IPS DF 19.7 (cell line): ENCODE measurements at regions not wholly inside any gene's neighbourhood (a gene's known extent, or its start where the extent isn't known, plus 50 kb on each side); places are given as distances from the start of the nearest gene placed in this dataset.

Source experiments
- DNase-seq: peaks from one replicate; pipeline ENCODE4 v3.0.0-alpha.2; 2013; ENCODE audit warnings: low read depth, low spot score

DNA sequence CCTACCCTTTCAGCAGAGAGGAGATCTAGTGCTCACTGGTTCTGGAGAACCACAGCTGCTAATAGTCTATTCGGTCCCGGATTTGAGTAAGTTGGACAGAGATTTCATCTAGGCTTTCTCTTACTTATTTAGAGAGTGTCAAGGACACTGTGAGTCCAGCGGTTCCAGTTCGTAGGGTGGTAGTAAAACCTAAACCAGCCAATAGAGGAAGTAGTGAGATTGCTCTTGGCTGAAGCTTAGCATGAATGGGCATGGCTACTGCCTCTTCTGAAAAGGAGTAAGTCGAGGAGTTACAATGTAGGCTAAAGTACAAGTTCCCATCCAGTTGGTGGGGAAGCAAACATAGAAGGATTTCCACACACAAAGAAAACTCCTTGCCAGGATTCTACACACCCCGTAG lies 109.6 kb upstream of the MOCS2 start:
- no peak for DNase-seq

GRCh38 chr5:53219610-53220009 lies 110.1 kb upstream of the MOCS2 start:
- no peak for DNase-seq

- DNase-seq, result no peak
These were observed 124.3 kb upstream of the MOCS2 start for GRCh38 chr5:53233645-53234405.

DNA sequence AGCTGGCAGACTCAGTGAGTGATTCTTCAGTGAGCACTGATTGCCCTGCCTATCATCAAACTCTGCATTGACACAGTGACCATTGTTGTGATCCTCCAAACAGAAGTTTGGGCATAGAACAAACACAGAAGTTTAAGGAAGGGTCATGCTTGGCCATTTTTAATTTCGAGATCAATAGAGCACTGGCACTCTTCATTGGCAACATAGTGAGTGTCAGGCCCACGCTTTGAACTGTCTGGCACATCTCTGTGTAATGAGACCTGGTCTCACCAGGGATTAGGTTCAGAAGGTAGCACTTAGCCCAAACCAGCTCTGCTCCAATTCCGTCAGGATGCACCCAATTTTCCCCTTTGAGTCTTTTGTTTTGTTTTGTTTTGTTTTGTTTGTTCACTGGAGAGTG lies 127.1 kb upstream of the MOCS2 start:
- no peak for DNase-seq

GRCh38 chr5:53237876-53238275 lies 128.3 kb upstream of the MOCS2 start:
- no peak for DNase-seq

GRCh38 chr5:53239301-53239990 lies 129.9 kb upstream of the MOCS2 start:
- no peak for DNase-seq

- DNase-seq, result no peak
These were observed 131.1 kb upstream of the MOCS2 start for GRCh38 chr5:53240661-53241060.

DNA sequence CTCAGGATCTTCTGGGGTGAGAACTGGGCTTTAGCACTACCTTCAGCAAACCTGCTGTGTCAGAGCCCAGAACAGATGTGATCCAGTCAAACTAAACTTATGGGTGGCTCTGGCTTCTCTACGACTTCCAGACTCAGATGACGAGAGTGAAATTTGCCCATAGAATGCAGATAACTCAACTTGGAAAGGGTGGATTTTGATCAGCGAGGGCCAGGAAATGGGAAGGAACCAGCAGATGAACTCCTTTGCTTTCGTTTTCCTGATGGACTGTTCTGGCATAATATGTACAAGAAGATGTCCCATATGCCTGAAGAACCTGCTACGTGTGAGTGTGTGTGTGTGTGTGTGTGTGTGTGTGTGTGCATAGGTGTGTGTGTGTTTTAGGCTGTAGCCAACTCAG lies 132.0 kb upstream of the MOCS2 start:
- no peak for DNase-seq

- no peak for DNase-seq
These were observed 133.8 kb upstream of the MOCS2 start for GRCh38 chr5:53243403-53243802.

DNA sequence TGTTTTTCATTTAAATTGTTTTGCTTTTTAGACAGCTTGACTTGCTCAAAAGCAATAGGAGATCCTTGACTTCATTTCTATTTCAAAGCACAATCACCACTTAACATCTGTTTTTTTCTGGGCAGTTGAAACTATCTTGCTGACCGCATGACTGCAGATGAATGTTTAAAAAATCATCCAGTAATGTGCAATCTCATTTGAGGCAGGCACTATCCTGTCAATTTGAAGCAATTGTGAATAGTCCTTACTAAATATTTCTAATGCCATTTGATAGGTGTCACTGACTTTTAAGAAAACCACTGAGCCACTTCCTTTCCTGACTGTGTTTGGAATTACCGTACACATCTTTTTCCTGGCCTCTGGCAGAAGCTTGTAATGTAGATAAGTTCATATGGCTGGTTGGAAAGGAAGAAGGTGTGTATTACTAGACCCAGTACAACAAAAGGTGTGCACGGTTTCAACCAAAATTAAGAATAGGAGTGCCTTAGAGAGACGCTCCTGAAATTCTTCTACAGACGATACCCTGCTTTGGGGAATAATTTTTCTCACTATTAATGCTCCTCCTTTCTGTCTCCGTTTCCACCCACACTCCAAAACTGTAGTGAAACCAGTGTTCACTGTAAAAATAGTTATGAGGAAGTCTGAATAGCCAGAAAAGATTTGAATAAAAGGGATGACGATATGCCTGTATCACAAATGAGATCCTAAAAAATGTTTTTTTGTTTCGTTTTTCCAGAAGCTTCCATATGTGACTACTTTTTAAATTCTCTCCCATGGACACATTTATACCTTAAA lies 136.7 kb upstream of the MOCS2 start:
- DNase-seq, result no peak

- no peak for DNase-seq
These were observed 140.1 kb upstream of the MOCS2 start for GRCh38 chr5:53249529-53250200.

GRCh38 chr5:53250201-53250550 lies 140.6 kb upstream of the MOCS2 start:
- DNase-seq, result no peak

DNA sequence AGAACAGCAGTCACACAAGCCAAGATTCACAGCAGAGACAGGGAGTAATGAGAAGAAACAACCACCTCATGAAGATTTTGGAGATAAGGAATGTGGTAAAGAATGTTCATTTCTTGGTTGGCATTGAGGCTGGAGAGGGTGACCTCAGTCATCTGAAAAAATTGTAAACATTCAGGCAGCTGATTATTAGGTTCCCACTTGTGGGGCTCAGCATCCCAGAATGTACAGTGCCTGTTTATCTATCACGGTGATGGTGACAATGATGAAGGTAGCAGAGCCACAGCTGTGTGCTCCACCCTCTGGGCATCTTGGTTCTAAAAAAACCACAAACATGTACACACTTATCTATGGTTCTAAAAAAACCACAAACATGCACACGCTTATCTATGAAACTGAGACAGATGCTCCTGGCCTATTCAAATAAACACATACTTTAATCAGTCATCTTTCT lies 143.9 kb upstream of the MOCS2 start:
- DNase-seq, result no peak

- DNase-seq, result no peak
These were observed 147.2 kb upstream of the MOCS2 start for GRCh38 chr5:53256746-53257145.

DNA sequence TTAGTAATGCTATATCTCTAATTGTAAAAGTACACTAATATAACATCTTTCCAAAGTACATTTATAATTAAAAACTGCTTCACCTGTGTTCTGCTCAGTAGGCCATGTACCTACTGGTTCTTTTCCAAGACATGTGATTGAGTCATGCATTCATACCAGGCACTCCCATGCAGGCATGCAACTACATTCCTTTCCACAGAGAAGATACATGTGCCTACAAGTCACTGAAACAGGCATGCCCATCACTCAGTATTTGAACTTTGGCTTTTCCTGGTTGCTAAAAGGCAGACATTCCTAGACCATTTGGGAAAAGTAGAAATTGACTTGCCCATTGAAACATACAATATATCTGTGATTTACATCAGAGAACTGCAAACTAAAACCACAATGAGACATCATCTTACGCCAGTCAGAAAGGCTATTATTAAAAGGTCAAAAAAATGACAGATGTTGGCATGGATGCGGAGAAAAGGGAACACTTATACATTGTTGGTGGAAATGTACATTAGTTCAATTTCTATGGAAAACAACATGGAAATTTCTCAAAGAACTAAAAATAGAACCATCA lies 148.3 kb upstream of the MOCS2 start:
- DNase-seq, result no peak

GRCh38 chr5:53259176-53259575 lies 149.6 kb upstream of the MOCS2 start:
- DNase-seq, result no peak

DNA sequence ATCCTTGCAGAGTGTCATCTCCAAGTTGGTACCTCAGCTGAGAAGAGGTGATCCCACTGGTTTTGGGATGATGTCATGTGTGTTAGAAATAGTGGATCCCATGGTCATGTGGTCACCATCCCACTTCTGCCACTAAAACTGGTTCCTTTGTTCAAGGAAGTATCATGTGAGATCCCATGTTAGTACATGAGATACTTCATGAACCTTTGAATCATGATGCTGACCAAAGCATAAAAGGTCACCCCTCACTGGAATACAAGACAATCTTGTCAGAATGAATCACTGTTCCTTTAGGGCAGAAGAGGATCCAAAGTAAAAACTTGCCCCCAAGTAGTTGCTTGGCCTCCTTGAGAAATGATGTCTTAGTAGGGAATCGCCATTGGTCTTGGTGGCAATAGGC lies 150.9 kb upstream of the MOCS2 start:
- DNase-seq, result no peak

DNA sequence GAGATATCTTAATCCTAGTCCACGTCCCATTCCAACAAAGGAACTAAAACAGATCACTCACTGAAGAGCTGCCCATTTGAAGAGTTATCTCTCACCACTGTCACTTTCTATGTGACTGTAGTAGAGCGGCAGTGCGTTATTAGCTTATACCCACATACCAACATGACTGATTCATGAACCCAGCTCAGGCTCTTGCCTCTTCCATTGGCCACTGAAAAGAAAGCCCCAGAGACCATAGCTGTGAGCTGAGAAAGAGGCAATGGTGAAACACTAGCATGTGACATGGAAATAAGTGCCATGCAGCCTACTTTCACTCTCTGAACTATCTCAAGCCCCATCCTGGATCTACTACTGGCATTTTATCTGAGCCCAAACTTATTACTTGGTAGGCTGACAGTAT lies 151.7 kb upstream of the MOCS2 start:
- no peak for DNase-seq

DNA sequence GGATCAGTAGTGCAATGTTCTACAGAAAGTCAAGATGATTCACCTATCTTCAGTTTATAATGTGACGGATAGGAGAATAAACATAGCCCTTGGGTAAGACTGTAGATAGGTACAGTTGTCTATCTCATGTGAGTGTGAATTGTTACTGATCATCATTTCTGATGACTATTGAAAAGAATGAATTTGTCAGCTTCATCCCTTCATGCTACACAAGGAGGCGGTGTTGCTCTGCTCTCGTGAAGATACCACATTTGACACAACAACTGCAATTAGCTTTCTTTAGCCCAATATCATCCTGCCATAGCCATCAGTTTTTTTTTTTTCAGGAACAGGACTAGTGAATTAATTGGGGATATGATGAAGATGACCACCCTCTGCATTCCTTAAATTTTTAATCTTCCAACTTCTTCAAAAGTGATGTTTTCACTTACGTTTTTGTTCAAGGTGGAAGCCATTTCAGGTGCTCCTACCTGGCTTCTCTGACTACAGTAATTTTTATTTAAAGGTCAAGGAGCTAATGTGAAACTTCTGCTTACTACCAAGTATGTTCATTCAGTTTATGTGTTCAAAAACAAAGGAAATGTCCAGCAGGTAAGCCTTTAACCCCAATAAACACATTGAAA lies 152.9 kb upstream of the MOCS2 start:
- DNase-seq, result no peak

DNA sequence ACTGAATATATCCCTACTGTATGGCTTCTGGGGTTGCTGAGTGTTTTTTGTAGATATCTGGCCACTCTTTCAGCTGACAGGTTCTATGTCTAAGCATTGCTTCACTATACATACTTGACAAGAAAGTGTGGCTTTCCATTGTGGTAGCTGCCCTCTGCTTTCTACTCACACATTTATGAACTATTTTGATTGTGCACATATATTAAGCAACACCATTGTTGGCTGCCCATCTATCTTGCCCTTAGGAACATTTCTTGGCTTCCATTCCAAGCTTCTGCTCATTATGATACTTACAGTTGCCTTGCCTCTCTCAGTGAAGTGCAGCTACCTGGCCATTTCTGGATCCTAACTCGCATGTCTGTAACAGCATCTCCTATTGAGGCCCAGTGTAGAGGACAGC lies 153.6 kb upstream of the MOCS2 start:
- DNase-seq, result no peak

DNA sequence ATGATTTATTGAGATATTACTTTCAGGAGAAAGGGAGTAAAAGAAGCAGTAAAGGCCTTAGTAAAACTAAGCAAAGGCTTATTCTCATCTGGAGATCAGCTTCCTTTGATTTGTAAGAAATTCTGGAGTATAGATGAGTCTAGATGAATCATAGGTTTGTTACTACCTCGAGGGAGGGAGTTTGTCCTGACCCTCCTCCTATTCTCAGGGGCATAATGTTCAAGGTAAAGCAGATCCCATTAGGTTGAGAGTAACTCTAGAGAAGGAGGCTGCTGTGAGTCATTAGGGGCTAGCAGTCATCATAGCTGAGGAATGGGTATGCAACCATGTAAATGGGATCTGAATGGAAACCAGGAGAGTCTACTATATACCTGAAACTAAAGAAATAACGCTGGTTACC lies 155.5 kb upstream of the MOCS2 start:
- no peak for DNase-seq
